Activated CD8-positive, alpha-beta T cell treated with anti-CD3 and anti-CD28 coated beads for 36 hours (primary cell): ENCODE measurements at regions not wholly inside any gene's neighbourhood (a gene's known extent, or its start where the extent isn't known, plus 50 kb on each side); places are given as distances from the start of the nearest gene placed in this dataset.

ENCODE experiments used
- ATAC-seq: fragments of 200-7000 bp; cut with Tn5 transposase; one replicate; pipeline ENCODE4 v1.10.0; 2021; ENCODE audit warnings: mild to moderate bottlenecking, moderate library complexity
- CTCF ChIA-PET: fragments of 350-600 bp; sonication (Branson Sonifier 250); formaldehyde crosslinking; loops from one replicate; lab custom pipeline; 2021; ENCODE audit warnings: antibody characterized with exemption; lab: Charles Lee
- POLR2A ChIA-PET: fragments of 350-600 bp; sonication (Branson Sonifier 250); formaldehyde crosslinking; loops from one replicate; lab custom pipeline; 2021; ENCODE audit warnings: antibody characterized with exemption; lab: Charles Lee
- DNase-seq: peaks from one replicate; pipeline ENCODE4 v3.0.0-alpha.2; 2020
- H3K27ac Mint-ChIP-seq: one replicate; pipeline ENCODE4 v1.8.0; 2021; ENCODE audit warnings: mild to moderate bottlenecking, mixed read lengths
- H3K27me3 Mint-ChIP-seq: one replicate; pipeline ENCODE4 v1.8.0; 2021; ENCODE audit warnings: mixed read lengths
- H3K36me3 Mint-ChIP-seq: one replicate; pipeline ENCODE4 v1.8.0; 2021; ENCODE audit warnings: low read depth, mixed read lengths
- H3K4me1 Mint-ChIP-seq: one replicate; pipeline ENCODE4 v1.8.0; 2021; ENCODE audit warnings: low read depth, mixed read lengths
- H3K4me3 Mint-ChIP-seq: one replicate; pipeline ENCODE4 v1.8.0; 2021; ENCODE audit warnings: mild to moderate bottlenecking, moderate library complexity, mixed read lengths
- H3K9me3 Mint-ChIP-seq: one replicate; pipeline ENCODE4 v1.8.0; 2021; ENCODE audit warnings: mixed read lengths
- intact Hi-C: fragments of 100-400 bp; cut with micrococcal nuclease; formaldehyde crosslinking; loops from one replicate; pipeline ENCODE4 v1.10.0; 2022
- TF ChIP-seq, protein P1 (sequence below): fragments of 200-600 bp; IDR thresholded peaks from one replicate; pipeline ENCODE4 v1.8.0; 2022; ENCODE audit warnings: antibody characterized with exemption, mild to moderate bottlenecking

DNA sequence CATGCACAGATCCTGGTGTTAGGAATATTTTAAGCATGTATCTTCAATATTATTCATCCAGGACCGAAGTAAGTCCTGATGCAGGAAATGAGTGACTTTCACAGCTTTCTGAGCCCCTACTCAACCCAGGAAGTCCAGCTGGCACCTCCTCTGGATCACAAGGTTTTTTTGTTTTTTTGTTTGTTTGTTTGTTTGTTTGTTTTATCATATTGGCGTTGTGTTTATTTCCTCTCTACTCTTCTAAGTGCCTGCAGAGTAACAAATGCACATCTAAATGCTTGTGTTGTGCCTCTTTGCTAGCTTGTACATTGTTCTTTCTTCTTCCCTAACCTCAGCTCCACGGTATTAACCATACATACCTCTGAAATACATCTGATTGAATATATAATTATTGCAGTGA, 594.3 kb upstream of the ADGRB3 start:
- DNase-seq (no peak), ATAC-seq (no peak)
- Mint-ChIP-seq H3K4me3 (no peak overlapping the region), H3K36me3 (no peaks in the 10 kb centered on the region), H3K9me3 (peaks cover 7% of the 10 kb centered on the region), H3K27me3 (no peaks in the 10 kb centered on the region), H3K4me1 (no peaks in the 10 kb centered on the region), H3K27ac (no peak overlapping the region)
- ChIA-PET CTCF (no interaction called here), POLR2A (interaction anchor here (0.6 kb wide), 1 partner anchor 1093 kb away, joined by 3 read pairs; no protein-coding TSS in a partner anchor)
- TF ChIP-seq, protein P1, sequence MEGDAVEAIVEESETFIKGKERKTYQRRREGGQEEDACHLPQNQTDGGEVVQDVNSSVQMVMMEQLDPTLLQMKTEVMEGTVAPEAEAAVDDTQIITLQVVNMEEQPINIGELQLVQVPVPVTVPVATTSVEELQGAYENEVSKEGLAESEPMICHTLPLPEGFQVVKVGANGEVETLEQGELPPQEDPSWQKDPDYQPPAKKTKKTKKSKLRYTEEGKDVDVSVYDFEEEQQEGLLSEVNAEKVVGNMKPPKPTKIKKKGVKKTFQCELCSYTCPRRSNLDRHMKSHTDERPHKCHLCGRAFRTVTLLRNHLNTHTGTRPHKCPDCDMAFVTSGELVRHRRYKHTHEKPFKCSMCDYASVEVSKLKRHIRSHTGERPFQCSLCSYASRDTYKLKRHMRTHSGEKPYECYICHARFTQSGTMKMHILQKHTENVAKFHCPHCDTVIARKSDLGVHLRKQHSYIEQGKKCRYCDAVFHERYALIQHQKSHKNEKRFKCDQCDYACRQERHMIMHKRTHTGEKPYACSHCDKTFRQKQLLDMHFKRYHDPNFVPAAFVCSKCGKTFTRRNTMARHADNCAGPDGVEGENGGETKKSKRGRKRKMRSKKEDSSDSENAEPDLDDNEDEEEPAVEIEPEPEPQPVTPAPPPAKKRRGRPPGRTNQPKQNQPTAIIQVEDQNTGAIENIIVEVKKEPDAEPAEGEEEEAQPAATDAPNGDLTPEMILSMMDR = no peak
- intact Hi-C loops = no loop called here

- Mint-ChIP-seq H3K9me3 (peaks cover 7% of the 10 kb centered on the region), H3K27me3 (no peaks in the 10 kb centered on the region), H3K36me3 (no peaks in the 10 kb centered on the region), H3K27ac (no peak overlapping the region), H3K4me1 (no peaks in the 10 kb centered on the region), H3K4me3 (no peak overlapping the region)
- intact Hi-C loops = no loop called here
- ATAC-seq (no peak), DNase-seq (no peak)
- ChIA-PET CTCF (no interaction called here), POLR2A (no interaction called here)
- TF ChIP-seq, protein P1 = no peak
Observed at GRCh38 chr6:68040312-68040778, 594.7 kb upstream of the ADGRB3 start.

DNA sequence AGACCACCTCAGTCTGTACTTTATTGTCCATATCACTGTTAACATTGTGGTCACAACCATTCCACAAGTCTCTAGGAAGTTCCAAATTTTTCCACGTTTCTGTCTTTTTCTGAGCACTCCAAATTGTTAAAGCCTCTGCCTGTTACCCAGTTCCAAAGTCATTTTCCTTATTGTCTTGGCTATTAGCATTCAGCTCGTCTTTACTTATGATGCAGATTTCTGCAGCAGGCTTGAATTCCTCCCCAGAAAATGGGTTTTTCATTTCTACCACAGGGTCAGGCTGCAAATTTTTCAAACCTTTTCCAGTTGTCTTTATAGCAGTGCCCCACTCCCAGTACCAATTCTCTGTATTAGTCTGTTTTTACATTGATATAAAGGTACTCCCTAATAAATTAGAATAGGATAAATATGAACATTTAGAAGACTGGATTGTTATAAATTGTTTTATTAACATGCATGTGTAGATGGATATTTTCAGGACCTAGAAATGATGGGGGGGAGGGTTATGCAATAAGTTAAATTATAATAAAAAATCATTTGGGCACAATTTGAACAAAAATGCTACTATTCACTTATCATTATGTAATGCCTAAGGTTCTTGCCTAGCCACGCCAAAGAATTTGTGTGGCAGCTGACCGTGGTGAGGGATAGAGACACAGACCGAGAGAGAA, 595.3 kb upstream of the ADGRB3 start:
- Mint-ChIP-seq H3K27ac (no peak overlapping the region), H3K9me3 (peaks cover 7% of the 10 kb centered on the region), H3K27me3 (no peaks in the 10 kb centered on the region), H3K4me1 (no peaks in the 10 kb centered on the region), H3K4me3 (no peak overlapping the region), H3K36me3 (no peaks in the 10 kb centered on the region)
- ATAC-seq (no peak), DNase-seq (no peak)
- POLR2A ChIA-PET = no interaction called here
- TF ChIP-seq, protein P1 = no peak
- CTCF ChIA-PET = no interaction called here
- intact Hi-C loops = no loop called here

DNA sequence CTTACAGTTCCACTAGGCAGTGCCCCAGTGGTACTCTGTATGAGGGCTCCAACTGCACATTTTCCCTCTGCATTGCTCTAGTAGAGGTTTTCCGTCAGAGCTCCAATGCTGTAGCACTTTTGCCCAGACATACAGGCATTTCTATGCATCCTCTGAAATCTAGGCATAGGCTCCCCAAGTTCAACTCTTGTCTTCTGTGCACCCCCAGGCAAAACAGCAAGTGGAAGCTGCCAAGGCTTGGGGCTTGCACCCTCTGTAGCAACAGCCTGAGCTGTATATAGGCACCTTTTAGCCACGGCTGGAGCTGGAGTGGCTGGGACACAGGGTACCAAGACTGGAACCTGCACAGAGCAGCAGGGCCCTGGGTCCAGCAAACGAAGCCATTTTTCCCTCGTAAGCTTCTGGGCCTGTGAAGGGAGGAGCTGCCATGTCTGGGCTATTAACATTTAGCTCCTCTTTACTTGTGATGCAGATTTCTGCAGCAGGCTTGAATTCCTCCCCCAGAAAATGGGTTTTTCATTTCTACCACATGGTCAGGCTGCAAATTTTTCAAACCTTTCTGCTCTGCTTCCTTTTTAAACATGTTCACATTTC, 596.2 kb upstream of the ADGRB3 start:
- no peak overlapping the region for H3K4me3 Mint-ChIP-seq
- ChIA-PET CTCF (no interaction called here), POLR2A (no interaction called here)
- DNase-seq = no peak
- no peaks in the 10 kb centered on the region for H3K27me3 Mint-ChIP-seq
- peaks cover 7% of the 10 kb centered on the region for H3K9me3 Mint-ChIP-seq
- no peaks in the 10 kb centered on the region for H3K36me3 Mint-ChIP-seq
- no peaks in the 10 kb centered on the region for H3K4me1 Mint-ChIP-seq
- TF ChIP-seq, protein P1 = no peak
- ATAC-seq = no peak
- H3K27ac Mint-ChIP-seq = no peak overlapping the region
- intact Hi-C loops = no loop called here

DNA sequence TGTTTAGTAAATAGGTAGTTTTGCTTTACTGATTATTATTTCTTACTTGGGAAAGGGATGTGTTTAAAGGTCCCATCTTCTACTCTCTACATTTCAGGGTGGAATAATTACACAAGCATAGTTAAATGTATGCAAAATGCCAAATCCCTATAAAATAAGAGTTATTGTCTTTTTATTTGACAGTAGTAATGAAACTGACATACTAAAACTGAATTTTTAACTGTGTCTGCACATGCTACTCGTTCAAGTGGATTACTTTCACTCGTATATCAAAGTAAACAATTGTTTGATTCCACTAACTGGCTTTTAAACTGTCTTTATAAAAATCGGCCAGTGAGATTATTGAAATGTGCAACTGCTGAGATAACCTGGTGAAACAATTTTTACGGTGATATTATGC, 602.9 kb upstream of the ADGRB3 start:
- peaks cover 4% of the 10 kb centered on the region for H3K9me3 Mint-ChIP-seq
- CTCF ChIA-PET = no interaction called here
- TF ChIP-seq, protein P1 = no peak

More for the DNA sequence above, 602.9 kb upstream of the ADGRB3 start:
- no peak overlapping the region for H3K4me3 Mint-ChIP-seq
- POLR2A ChIA-PET = no interaction called here
- H3K36me3 Mint-ChIP-seq = no peaks in the 10 kb centered on the region
- no peaks in the 10 kb centered on the region for H3K4me1 Mint-ChIP-seq
- H3K27me3 Mint-ChIP-seq = no peaks in the 10 kb centered on the region
- no peak for DNase-seq
- ATAC-seq = no peak
- intact Hi-C loops = no loop called here
- no peak overlapping the region for H3K27ac Mint-ChIP-seq
